ENCODE measurements at regions not wholly inside any gene's neighbourhood (a gene's known extent, or its start where the extent isn't known, plus 50 kb on each side); places are given as distances from the start of the nearest gene placed in this dataset.

DNA sequence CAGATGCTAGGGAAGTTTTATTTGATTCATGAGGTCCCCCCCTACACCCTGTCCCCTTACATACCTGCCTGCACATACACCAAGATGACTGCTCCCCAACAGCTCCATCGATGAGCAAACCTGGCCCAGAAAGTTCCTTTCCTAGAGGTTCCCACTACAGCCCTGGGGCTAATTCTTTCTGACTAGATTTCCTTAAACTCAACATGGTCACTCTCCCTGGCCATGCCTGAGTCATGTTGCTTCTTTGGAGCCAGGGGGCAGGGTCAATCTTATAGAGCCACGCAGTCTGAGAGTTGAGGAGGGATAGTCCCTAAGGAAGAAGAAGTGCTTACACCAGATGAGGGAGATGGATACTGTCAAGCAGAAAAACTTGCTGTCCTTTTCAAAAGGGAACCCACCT, 67.7 kb upstream of the GLI2 start:
- Mint-ChIP-seq H3K27ac (no peak overlapping the region), H3K4me3 (no peak overlapping the region), H3K36me3 (ENCODE audit: low read depth) (peaks cover 21% of the 10 kb centered on the region), H3K4me1 (peaks cover 7% of the 10 kb centered on the region; the same call in 2 of the 3 replicates), H3K27me3 (ENCODE audit: insufficient read depth, low read depth, poor library complexity) (peaks cover 22% of the 10 kb centered on the region), H3K9me3 (peaks cover 45% of the 10 kb centered on the region)
- H3K9me2 ChIP-seq (ENCODE audit: insufficient read depth), result peaks cover 6% of the 10 kb centered on the region; the same call in 1 of the 2 replicates
- peaks cover 9% of the 10 kb centered on the region; the same call in 1 of the 2 replicates for H3K36me3 ChIP-seq (ENCODE audit: insufficient read depth)
- H4K20me1 ChIP-seq (replicated peaks; ENCODE audit: insufficient read depth), result no peaks in the 10 kb centered on the region
- no peak overlapping the region for H3K4me3 ChIP-seq
- no peaks in the 10 kb centered on the region for H3K4me1 ChIP-seq (ENCODE audit: insufficient read depth)
- no peak for ATAC-seq
- no peak overlapping the region for H2AFZ ChIP-seq
- H3K79me2 ChIP-seq (replicated peaks; ENCODE audit: insufficient read depth), result no peaks in the 10 kb centered on the region
- H3F3A ChIP-seq (replicated peaks; ENCODE audit: low read depth), result no peaks in the 10 kb centered on the region
- no peak overlapping the region for H3K4me2 ChIP-seq
- peaks cover 7% of the 10 kb centered on the region; the same call in 1 of the 2 replicates for H3K27me3 ChIP-seq (ENCODE audit: insufficient read depth)
- TF ChIP-seq ZNF114 (CRISPR knock-in tag; IDR thresholded peaks at IDR 0.05) (no peak), NANOG (IDR thresholded peaks at IDR 0.05; ENCODE audit: borderline replicate concordance) (no peak), CREB1 (CRISPR knock-in tag; IDR thresholded peaks at IDR 0.05; ENCODE audit: low read depth) (no peak), ZNF331 (CRISPR knock-in tag; IDR thresholded peaks at IDR 0.05; ENCODE audit: low read depth) (no peak), EZH2phosphoT487 (IDR thresholded peaks at IDR 0.05; ENCODE audit: unreplicated experiment) (no peak), STAT1 (IDR thresholded peaks at IDR 0.05; ENCODE audit: unreplicated experiment) (no peak), POLR2AphosphoS5 (IDR thresholded peaks at IDR 0.05; ENCODE audit: low read depth) (no peak), JUNB (IDR thresholded peaks at IDR 0.05; ENCODE audit: unreplicated experiment) (no peak), EZH2 (IDR thresholded peaks at IDR 0.05; ENCODE audit: low read depth, unreplicated experiment) (no peak)
- TF ChIP-seq, protein P1, sequence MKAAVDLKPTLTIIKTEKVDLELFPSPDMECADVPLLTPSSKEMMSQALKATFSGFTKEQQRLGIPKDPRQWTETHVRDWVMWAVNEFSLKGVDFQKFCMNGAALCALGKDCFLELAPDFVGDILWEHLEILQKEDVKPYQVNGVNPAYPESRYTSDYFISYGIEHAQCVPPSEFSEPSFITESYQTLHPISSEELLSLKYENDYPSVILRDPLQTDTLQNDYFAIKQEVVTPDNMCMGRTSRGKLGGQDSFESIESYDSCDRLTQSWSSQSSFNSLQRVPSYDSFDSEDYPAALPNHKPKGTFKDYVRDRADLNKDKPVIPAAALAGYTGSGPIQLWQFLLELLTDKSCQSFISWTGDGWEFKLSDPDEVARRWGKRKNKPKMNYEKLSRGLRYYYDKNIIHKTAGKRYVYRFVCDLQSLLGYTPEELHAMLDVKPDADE (IDR thresholded peaks at IDR 0.05), result no peak
- TF ChIP-seq, protein P2, sequence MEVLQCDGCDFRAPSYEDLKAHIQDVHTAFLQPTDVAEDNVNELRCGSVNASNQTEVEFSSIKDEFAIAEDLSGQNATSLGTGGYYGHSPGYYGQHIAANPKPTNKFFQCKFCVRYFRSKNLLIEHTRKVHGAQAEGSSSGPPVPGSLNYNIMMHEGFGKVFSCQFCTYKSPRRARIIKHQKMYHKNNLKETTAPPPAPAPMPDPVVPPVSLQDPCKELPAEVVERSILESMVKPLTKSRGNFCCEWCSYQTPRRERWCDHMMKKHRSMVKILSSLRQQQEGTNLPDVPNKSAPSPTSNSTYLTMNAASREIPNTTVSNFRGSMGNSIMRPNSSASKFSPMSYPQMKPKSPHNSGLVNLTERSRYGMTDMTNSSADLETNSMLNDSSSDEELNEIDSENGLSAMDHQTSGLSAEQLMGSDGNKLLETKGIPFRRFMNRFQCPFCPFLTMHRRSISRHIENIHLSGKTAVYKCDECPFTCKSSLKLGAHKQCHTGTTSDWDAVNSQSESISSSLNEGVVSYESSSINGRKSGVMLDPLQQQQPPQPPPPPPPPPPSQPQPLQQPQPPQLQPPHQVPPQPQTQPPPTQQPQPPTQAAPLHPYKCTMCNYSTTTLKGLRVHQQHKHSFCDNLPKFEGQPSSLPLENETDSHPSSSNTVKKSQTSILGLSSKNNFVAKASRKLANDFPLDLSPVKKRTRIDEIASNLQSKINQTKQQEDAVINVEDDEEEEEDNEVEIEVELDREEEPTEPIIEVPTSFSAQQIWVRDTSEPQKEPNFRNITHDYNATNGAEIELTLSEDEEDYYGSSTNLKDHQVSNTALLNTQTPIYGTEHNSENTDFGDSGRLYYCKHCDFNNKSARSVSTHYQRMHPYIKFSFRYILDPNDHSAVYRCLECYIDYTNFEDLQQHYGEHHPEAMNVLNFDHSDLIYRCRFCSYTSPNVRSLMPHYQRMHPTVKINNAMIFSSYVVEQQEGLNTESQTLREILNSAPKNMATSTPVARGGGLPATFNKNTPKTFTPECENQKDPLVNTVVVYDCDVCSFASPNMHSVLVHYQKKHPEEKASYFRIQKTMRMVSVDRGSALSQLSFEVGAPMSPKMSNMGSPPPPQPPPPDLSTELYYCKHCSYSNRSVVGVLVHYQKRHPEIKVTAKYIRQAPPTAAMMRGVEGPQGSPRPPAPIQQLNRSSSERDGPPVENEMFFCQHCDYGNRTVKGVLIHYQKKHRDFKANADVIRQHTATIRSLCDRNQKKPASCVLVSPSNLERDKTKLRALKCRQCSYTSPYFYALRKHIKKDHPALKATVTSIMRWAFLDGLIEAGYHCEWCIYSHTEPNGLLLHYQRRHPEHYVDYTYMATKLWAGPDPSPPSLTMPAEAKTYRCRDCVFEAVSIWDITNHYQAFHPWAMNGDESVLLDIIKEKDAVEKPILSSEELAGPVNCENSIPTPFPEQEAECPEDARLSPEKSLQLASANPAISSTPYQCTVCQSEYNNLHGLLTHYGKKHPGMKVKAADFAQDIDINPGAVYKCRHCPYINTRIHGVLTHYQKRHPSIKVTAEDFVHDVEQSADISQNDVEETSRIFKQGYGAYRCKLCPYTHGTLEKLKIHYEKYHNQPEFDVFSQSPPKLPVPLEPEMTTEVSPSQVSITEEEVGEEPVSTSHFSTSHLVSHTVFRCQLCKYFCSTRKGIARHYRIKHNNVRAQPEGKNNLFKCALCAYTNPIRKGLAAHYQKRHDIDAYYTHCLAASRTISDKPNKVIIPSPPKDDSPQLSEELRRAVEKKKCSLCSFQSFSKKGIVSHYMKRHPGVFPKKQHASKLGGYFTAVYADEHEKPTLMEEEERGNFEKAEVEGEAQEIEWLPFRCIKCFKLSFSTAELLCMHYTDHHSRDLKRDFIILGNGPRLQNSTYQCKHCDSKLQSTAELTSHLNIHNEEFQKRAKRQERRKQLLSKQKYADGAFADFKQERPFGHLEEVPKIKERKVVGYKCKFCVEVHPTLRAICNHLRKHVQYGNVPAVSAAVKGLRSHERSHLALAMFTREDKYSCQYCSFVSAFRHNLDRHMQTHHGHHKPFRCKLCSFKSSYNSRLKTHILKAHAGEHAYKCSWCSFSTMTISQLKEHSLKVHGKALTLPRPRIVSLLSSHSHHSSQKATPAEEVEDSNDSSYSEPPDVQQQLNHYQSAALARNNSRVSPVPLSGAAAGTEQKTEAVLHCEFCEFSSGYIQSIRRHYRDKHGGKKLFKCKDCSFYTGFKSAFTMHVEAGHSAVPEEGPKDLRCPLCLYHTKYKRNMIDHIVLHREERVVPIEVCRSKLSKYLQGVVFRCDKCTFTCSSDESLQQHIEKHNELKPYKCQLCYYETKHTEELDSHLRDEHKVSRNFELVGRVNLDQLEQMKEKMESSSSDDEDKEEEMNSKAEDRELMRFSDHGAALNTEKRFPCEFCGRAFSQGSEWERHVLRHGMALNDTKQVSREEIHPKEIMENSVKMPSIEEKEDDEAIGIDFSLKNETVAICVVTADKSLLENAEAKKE (CRISPR knock-in tag; IDR thresholded peaks at IDR 0.05), result no peak
- TF ChIP-seq, protein P3, sequence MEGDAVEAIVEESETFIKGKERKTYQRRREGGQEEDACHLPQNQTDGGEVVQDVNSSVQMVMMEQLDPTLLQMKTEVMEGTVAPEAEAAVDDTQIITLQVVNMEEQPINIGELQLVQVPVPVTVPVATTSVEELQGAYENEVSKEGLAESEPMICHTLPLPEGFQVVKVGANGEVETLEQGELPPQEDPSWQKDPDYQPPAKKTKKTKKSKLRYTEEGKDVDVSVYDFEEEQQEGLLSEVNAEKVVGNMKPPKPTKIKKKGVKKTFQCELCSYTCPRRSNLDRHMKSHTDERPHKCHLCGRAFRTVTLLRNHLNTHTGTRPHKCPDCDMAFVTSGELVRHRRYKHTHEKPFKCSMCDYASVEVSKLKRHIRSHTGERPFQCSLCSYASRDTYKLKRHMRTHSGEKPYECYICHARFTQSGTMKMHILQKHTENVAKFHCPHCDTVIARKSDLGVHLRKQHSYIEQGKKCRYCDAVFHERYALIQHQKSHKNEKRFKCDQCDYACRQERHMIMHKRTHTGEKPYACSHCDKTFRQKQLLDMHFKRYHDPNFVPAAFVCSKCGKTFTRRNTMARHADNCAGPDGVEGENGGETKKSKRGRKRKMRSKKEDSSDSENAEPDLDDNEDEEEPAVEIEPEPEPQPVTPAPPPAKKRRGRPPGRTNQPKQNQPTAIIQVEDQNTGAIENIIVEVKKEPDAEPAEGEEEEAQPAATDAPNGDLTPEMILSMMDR (conservative IDR thresholded peaks at IDR 0.05; ENCODE audit: low read depth in 2 of 2), result no peak
- TF ChIP-seq, protein P4, sequence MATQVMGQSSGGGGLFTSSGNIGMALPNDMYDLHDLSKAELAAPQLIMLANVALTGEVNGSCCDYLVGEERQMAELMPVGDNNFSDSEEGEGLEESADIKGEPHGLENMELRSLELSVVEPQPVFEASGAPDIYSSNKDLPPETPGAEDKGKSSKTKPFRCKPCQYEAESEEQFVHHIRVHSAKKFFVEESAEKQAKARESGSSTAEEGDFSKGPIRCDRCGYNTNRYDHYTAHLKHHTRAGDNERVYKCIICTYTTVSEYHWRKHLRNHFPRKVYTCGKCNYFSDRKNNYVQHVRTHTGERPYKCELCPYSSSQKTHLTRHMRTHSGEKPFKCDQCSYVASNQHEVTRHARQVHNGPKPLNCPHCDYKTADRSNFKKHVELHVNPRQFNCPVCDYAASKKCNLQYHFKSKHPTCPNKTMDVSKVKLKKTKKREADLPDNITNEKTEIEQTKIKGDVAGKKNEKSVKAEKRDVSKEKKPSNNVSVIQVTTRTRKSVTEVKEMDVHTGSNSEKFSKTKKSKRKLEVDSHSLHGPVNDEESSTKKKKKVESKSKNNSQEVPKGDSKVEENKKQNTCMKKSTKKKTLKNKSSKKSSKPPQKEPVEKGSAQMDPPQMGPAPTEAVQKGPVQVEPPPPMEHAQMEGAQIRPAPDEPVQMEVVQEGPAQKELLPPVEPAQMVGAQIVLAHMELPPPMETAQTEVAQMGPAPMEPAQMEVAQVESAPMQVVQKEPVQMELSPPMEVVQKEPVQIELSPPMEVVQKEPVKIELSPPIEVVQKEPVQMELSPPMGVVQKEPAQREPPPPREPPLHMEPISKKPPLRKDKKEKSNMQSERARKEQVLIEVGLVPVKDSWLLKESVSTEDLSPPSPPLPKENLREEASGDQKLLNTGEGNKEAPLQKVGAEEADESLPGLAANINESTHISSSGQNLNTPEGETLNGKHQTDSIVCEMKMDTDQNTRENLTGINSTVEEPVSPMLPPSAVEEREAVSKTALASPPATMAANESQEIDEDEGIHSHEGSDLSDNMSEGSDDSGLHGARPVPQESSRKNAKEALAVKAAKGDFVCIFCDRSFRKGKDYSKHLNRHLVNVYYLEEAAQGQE (IDR thresholded peaks at IDR 0.05; ENCODE audit: unreplicated experiment), result no peak
- H3K27ac ChIP-seq (ENCODE audit: low read depth), result no peak overlapping the region
- no peak for DNase-seq (ENCODE audit: low spot score)
